Nephron progenitor cell (in vitro differentiated cells): ENCODE measurements at regions not wholly inside any gene's neighbourhood (a gene's known extent, or its start where the extent isn't known, plus 50 kb on each side); places are given as distances from the start of the nearest gene placed in this dataset.

Source experiments
- DNase-seq: peaks from one replicate; pipeline ENCODE4 v3.0.0; 2021
- H3K27ac Mint-ChIP-seq: 2 replicates; pipeline ENCODE4 v1.8.0; 2021; ENCODE audit warnings: mild to moderate bottlenecking, moderate library complexity, mixed read lengths
- H3K27me3 Mint-ChIP-seq: 2 replicates; pipeline ENCODE4 v1.8.0; 2021; ENCODE audit warnings: mild to moderate bottlenecking, low read depth, mixed read lengths; ENCODE audit not compliant: poor library complexity
- H3K36me3 Mint-ChIP-seq: 2 replicates; pipeline ENCODE4 v1.8.0; 2021; ENCODE audit warnings: low read depth, mixed read lengths
- H3K4me1 Mint-ChIP-seq: 2 replicates; pipeline ENCODE4 v1.8.0; 2021; ENCODE audit warnings: mixed read lengths
- H3K4me3 Mint-ChIP-seq: 2 replicates; pipeline ENCODE4 v1.8.0; 2021; ENCODE audit warnings: mild to moderate bottlenecking, moderate library complexity, mixed read lengths
- H3K9me3 Mint-ChIP-seq: 2 replicates; pipeline ENCODE4 v1.8.0; 2021; ENCODE audit warnings: mild to moderate bottlenecking, moderate library complexity, mixed read lengths
- TF ChIP-seq, protein P1 (sequence below): fragments of 200-600 bp; sonication (generic); IDR thresholded peaks from 2 replicates; pipeline ENCODE4 v1.5.0; 2021; ENCODE audit warnings: antibody characterized with exemption

DNA sequence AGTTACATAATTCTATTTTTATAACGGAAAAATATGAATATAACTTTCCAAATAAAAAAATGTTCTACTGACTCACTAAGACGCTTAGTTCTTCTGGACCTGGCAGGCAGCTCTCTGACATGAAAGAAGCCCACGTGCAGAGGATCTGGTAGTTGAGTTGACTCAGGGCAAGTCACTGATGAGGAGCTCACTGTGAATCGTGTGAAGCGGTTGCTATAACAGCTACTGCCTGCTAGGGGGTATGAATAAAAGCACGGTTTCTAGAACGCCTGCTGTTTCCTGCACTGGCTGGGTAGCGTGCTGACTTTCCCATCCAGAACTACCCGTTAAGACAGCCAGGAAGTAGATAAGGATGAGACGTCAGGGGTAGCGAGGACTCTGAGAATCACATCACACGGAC, 54.7 kb upstream of the WASF3 start:
- Mint-ChIP-seq H3K27ac (no peak overlapping the region), H3K4me1 (peaks cover 33% of the 10 kb centered on the region), H3K9me3 (peaks cover 12% of the 10 kb centered on the region), H3K27me3 (peaks cover 3% of the 10 kb centered on the region), H3K36me3 (no peaks in the 10 kb centered on the region), H3K4me3 (no peak overlapping the region)
- TF ChIP-seq, protein P1, sequence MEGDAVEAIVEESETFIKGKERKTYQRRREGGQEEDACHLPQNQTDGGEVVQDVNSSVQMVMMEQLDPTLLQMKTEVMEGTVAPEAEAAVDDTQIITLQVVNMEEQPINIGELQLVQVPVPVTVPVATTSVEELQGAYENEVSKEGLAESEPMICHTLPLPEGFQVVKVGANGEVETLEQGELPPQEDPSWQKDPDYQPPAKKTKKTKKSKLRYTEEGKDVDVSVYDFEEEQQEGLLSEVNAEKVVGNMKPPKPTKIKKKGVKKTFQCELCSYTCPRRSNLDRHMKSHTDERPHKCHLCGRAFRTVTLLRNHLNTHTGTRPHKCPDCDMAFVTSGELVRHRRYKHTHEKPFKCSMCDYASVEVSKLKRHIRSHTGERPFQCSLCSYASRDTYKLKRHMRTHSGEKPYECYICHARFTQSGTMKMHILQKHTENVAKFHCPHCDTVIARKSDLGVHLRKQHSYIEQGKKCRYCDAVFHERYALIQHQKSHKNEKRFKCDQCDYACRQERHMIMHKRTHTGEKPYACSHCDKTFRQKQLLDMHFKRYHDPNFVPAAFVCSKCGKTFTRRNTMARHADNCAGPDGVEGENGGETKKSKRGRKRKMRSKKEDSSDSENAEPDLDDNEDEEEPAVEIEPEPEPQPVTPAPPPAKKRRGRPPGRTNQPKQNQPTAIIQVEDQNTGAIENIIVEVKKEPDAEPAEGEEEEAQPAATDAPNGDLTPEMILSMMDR, result no peak
- no peak for DNase-seq

DNA sequence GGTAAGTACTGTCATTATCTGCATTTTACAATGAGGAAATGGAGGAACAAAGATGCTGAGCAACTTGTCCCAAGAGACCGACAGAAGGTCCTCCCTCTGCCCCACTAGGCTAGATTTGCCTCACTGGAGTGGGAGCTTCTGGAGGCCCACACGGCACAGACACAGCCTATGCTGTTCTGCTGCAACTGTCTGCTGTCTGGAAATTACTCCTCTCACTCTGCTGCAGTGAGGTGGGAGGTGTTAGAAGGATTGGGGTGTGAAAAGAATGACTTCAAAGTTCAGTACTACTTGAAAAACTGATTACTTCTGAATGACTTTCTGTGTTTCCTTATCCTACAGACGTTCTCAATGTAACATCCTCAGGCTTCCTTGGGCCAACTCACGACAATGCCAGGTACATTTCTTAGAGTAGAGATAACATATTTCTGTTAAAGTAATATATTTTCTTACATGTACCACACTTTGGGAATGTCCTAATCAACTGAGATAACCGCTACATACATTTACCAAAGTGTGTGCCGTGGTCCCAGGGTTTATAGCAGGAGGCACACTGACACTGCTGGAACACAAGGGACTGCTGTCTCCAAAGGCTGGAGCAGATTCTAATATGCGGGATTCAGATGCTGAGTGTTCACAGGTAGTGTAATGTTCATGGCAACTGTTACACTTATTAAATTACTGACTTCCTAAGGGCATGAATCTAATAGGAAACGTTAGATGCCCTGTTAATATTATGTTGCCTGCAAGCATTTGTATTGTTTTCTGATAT, 53.5 kb upstream of the WASF3 start:
- peaks cover 22% of the 10 kb centered on the region for H3K4me1 Mint-ChIP-seq
- no peak overlapping the region for H3K4me3 Mint-ChIP-seq
- DNase-seq, result no peak
- peaks cover 3% of the 10 kb centered on the region for H3K27me3 Mint-ChIP-seq
- no peaks in the 10 kb centered on the region for H3K36me3 Mint-ChIP-seq
- H3K27ac Mint-ChIP-seq, result no peak overlapping the region
- peaks cover 24% of the 10 kb centered on the region for H3K9me3 Mint-ChIP-seq
- TF ChIP-seq, protein P1, result no peak
